PC-3 (cell line): ENCODE measurements at regions not wholly inside any gene's neighbourhood (a gene's known extent, or its start where the extent isn't known, plus 50 kb on each side); places are given as distances from the start of the nearest gene placed in this dataset.

ENCODE experiments used
- ATAC-seq: fragments of 200-7000 bp; cut with Tn5 transposase; 2 replicates; pipeline ENCODE4 v1.9.1; 2020; ENCODE audit warnings: mild to moderate bottlenecking, moderate library complexity
- BruUV-seq: library from RNA; stranded (reverse); fragments of 400-500 nt; replicated peaks from 2 replicates; lab custom pipeline; 2021; lab: Mats Ljungman, UMichigan
- CTCF ChIA-PET: fragments of 300-600 bp; sonication (Branson Sonifier 250); formaldehyde crosslinking; loops from one replicate; lab custom pipeline; 2022; ENCODE audit warnings: antibody characterized with exemption; lab: Charles Lee
- POLR2A ChIA-PET: fragments of 300-600 bp; sonication (Branson Sonifier 250); formaldehyde crosslinking; loops from one replicate; lab custom pipeline; 2022; ENCODE audit warnings: antibody characterized with exemption; ENCODE audit not compliant: unreplicated experiment; lab: Charles Lee
- DNase-seq: peaks from one replicate; pipeline ENCODE4 v3.0.0-alpha.2; 2015
- H2AFZ ChIP-seq: fragments of 300-600 bp; sonication (generic); 2 replicates; pipeline ENCODE4 v1.6.0; 2016; ENCODE audit warnings: antibody characterized with exemption, low read length
- H3F3A ChIP-seq: fragments of 300-600 bp; sonication (generic); one replicate; pipeline ENCODE4 v1.6.0; 2017; ENCODE audit warnings: antibody characterized with exemption, low read length, control low read depth, mild to moderate bottlenecking; ENCODE audit not compliant: unreplicated experiment
- H3K27ac ChIP-seq: fragments of 300-600 bp; sonication (generic); 2 replicates; pipeline ENCODE4 v1.5.1; 2016; ENCODE audit warnings: mild to moderate bottlenecking, low read length
- H3K27me3 ChIP-seq: fragments of 300-600 bp; sonication (generic); 2 replicates; pipeline ENCODE4 v1.6.1; 2016; ENCODE audit warnings: low read length, mixed read lengths
- H3K36me3 ChIP-seq: fragments of 300-600 bp; sonication (generic); 2 replicates; pipeline ENCODE4 v1.6.1; 2016; ENCODE audit warnings: low read depth, mixed run types, low read length, mixed read lengths
- H3K4me1 ChIP-seq: fragments of 300-600 bp; sonication (generic); 2 replicates; pipeline ENCODE4 v1.5.1; 2016; ENCODE audit warnings: low read length; ENCODE audit not compliant: insufficient read depth
- H3K4me2 ChIP-seq: fragments of 300-600 bp; sonication (generic); 2 replicates; pipeline ENCODE4 v1.6.0; 2016; ENCODE audit warnings: low read length
- H3K4me3 ChIP-seq: fragments of 300-600 bp; sonication (generic); 2 replicates; pipeline ENCODE4 v1.5.1; 2016; ENCODE audit warnings: mild to moderate bottlenecking, low read length, mixed read lengths
- H3K79me2 ChIP-seq: fragments of 300-600 bp; sonication (generic); 2 replicates; pipeline ENCODE4 v1.6.1; 2017; ENCODE audit warnings: low read length, mixed read lengths
- H3K9ac ChIP-seq: fragments of 300-600 bp; sonication (generic); 2 replicates; pipeline ENCODE4 v1.6.0; 2016; ENCODE audit warnings: mild to moderate bottlenecking, low read length
- H3K9me2 ChIP-seq: fragments of 300-600 bp; sonication (generic); replicated peaks from 2 replicates; pipeline ENCODE4 v1.6.1; 2016; ENCODE audit warnings: mixed run types, low read length, mixed read lengths
- H3K9me3 ChIP-seq: fragments of 300-600 bp; sonication (generic); 2 replicates; pipeline ENCODE4 v1.6.1; 2016; ENCODE audit warnings: low read length, mixed read lengths
- H4K20me1 ChIP-seq: fragments of 300-600 bp; sonication (generic); 2 replicates; pipeline ENCODE4 v1.6.1; 2016; ENCODE audit warnings: low read length, mixed read lengths
- CTCF ChIP-seq: fragments of 300-600 bp; sonication (generic); conservative IDR thresholded peaks from 2 replicates; pipeline ENCODE4 v1.5.1; 2017; ENCODE audit warnings: antibody characterized with exemption, low read depth, mild to moderate bottlenecking, low read length
- EZH2 ChIP-seq: fragments of 300-600 bp; sonication (generic); IDR thresholded peaks from one replicate; pipeline ENCODE4 v1.6.1; 2017; ENCODE audit warnings: antibody characterized with exemption, mild to moderate bottlenecking, low read length; ENCODE audit not compliant: unreplicated experiment
- EZH2phosphoT487 ChIP-seq: fragments of 300-600 bp; sonication (generic); IDR thresholded peaks from 2 replicates; pipeline ENCODE4 v1.6.1; 2018; ENCODE audit warnings: mild to moderate bottlenecking, antibody characterized with exemption, low read length, borderline replicate concordance
- intact Hi-C: fragments of 100-400 bp; cut with micrococcal nuclease; formaldehyde crosslinking; loops from 2 replicates; pipeline ENCODE4 v1.9.0; 2023

GRCh38 chr5:124007675-124008398 lies 495.9 kb downstream of the CSNK1G3 start:
- no peak overlapping the region for H3K27ac ChIP-seq
- H3F3A ChIP-seq = no peaks in the 10 kb centered on the region
- TF ChIP-seq EZH2phosphoT487 (no peak), EZH2 (no peak), CTCF (no peak)
- POLR2A ChIA-PET = no interaction called here
- no peaks in the 10 kb centered on the region for H3K4me1 ChIP-seq
- H3K36me3 ChIP-seq = no peaks in the 10 kb centered on the region; the same call in 1 of the 2 replicates
- H3K27me3 ChIP-seq = no peaks in the 10 kb centered on the region
- no peak overlapping the region for H2AFZ ChIP-seq
- no peak overlapping the region for H3K4me2 ChIP-seq
- no TSS peak for BruUV-seq
- ATAC-seq (no peak), DNase-seq (peak; percentile 4)
- no peaks in the 10 kb centered on the region for H3K79me2 ChIP-seq
- H3K9ac ChIP-seq = no peak overlapping the region
- CTCF ChIA-PET = no interaction called here
- H3K4me3 ChIP-seq = no peak overlapping the region
- intact Hi-C loops = no loop called here
- H3K9me3 ChIP-seq = peaks cover 10% of the 10 kb centered on the region
- no peaks in the 10 kb centered on the region for H4K20me1 ChIP-seq
- H3K9me2 ChIP-seq = no peaks in the 10 kb centered on the region

DNA sequence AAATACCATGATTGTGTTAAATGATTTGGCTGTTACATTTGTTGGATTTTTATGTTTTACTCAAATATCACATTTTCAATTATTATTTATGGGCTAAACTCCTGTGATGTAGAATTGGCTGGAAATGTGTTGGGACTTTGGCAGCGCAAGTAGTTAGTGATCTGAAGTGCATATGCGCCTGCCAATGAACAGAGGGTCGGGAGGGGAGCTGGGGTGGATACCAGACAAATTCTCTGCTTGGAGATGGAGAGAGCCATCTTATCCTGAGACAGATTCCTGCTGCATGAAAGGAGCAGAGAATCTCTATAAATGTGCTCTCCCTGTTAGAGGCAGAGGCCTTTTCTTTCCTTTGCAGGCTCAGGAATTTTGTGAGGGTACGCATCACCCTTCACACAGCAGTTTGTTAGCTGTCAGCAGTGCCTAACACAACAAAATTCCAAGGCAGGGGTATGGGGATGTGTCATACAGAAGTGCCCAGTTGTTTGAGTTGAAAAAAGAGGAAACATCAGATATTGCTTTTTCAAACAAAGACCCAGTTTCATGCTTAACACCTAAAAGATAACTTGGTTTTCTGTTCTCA lies 489.1 kb downstream of the CSNK1G3 start:
- Histone ChIP-seq H2AFZ (no peak overlapping the region), H3F3A (no peaks in the 10 kb centered on the region), H3K4me3 (no peak overlapping the region), H3K27me3 (no peaks in the 10 kb centered on the region), H3K9me3 (no peaks in the 10 kb centered on the region), H4K20me1 (no peaks in the 10 kb centered on the region), H3K79me2 (no peaks in the 10 kb centered on the region), H3K4me2 (no peak overlapping the region), H3K9ac (no peak overlapping the region), H3K36me3 (no peaks in the 10 kb centered on the region), H3K4me1 (peaks cover 10% of the 10 kb centered on the region; the same call in 1 of the 2 replicates), H3K9me2 (no peaks in the 10 kb centered on the region), H3K27ac (no peak overlapping the region)
- POLR2A ChIA-PET = no interaction called here
- intact Hi-C loops = no loop called here
- BruUV-seq = no TSS peak
- CTCF ChIA-PET = no interaction called here
- TF ChIP-seq EZH2 = no peak
- no peak for TF ChIP-seq CTCF
- no peak for TF ChIP-seq EZH2phosphoT487
- DNase-seq (no peak), ATAC-seq (no peak)

GRCh38 chr5:124000538-124000937 lies 488.6 kb downstream of the CSNK1G3 start:
- Histone ChIP-seq H3K9me2 (no peaks in the 10 kb centered on the region), H3K27ac (no peak overlapping the region), H3K79me2 (no peaks in the 10 kb centered on the region), H4K20me1 (no peaks in the 10 kb centered on the region), H3F3A (no peaks in the 10 kb centered on the region), H3K9ac (no peak overlapping the region), H3K4me2 (no peak overlapping the region), H3K4me3 (no peak overlapping the region), H3K4me1 (peaks cover 10% of the 10 kb centered on the region; the same call in 1 of the 2 replicates), H3K27me3 (no peaks in the 10 kb centered on the region), H2AFZ (no peak overlapping the region), H3K36me3 (no peaks in the 10 kb centered on the region), H3K9me3 (no peaks in the 10 kb centered on the region)
- ChIA-PET POLR2A (no interaction called here), CTCF (no interaction called here)
- ATAC-seq = no peak
- TF ChIP-seq CTCF = no peak
- TF ChIP-seq EZH2 = no peak
- TF ChIP-seq EZH2phosphoT487 = no peak
- no TSS peak for BruUV-seq
- no peak for DNase-seq
- intact Hi-C loops = no loop called here
